Activated effector memory CD4-positive, alpha-beta T cell treated with anti-CD3 and anti-CD28 coated beads, Interleukin-2, amount 50 U/mL, for 16 hours (primary cell): ENCODE measurements at regions not wholly inside any gene's neighbourhood (a gene's known extent, or its start where the extent isn't known, plus 50 kb on each side); places are given as distances from the start of the nearest gene placed in this dataset.

Experiments
- DNase-seq: peaks from one replicate; pipeline ENCODE4 v3.0.0-alpha.2; 2020

- no peak for DNase-seq
Observed at GRCh38 chr10:6305401-6306321, 102.9 kb downstream of the PFKFB3 start.

- no peak for DNase-seq
Observed at GRCh38 chr10:6306917-6307316, 104.2 kb downstream of the PFKFB3 start.

- no peak for DNase-seq
Observed at GRCh38 chr10:6309816-6310215, 107.1 kb downstream of the PFKFB3 start.

DNA sequence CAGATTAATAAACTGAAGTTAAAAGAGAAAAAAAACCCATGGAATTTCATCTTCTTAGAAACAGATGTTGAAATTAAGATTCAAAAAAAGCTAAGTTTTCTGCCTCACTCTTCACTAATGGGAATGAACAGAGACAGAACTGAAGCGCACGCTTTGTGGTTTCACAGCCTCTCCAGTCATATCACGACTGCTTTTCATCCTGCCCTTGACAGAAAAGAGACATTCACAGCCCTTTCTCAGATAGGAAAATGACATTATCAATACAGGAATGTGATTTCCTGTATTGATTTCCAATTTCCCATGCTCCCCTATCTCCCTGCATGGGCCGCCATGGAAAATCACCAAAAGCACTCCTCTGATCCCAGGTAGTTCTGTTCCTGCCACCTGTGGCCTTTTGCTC lies 108.2 kb downstream of the PFKFB3 start:
- no peak for DNase-seq

- DNase-seq, result no peak
Observed at GRCh38 chr10:6311700-6312330, 109.1 kb downstream of the PFKFB3 start.

- DNase-seq, result no peak
Observed at GRCh38 chr10:6312636-6313035, 109.9 kb downstream of the PFKFB3 start.

- DNase-seq, result no peak
Observed at GRCh38 chr10:6313111-6313895, 110.6 kb downstream of the PFKFB3 start.

GRCh38 chr10:6314620-6315205 lies 112.0 kb downstream of the PFKFB3 start:
- DNase-seq, result no peak

DNA sequence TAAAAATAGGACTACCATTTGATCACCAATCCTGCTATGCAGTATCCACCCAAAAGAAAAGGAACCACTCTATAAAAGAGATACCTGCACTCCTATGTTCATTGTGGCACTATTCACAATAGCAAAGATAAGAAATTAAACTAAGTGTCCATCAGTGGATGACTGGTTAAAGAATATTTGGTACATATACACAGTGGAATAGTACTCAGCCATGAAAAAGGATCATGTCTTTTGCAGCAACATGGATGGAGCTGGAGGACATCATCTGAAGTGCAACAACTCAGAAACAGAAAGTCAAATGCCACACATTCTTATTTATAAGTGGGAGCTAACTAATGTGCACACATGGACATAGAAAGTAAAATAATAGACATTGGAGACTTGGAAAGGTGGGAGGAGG lies 116.4 kb downstream of the PFKFB3 start:
- DNase-seq, result no peak

GRCh38 chr10:6320320-6321010 lies 117.7 kb downstream of the PFKFB3 start:
- DNase-seq, result no peak

DNA sequence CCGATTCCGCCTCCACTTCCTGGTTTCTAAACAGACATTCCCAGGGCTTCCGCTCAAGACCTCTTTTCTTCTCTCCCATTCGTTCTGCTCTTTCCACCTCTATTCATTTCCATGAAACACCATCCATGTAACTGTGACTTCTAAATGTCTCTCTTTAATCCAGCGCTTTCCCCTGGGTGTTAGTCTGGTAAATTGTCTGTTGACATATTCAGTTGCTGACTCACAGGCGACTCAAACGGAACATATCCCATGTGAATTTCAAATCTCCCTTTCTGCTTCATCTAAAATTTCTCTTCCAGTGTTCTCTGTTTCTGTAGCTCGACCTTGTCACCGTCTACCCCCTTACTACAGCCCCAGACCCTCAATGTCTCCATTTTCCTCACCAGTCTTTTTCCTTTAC lies 119.1 kb downstream of the PFKFB3 start:
- no peak for DNase-seq

DNA sequence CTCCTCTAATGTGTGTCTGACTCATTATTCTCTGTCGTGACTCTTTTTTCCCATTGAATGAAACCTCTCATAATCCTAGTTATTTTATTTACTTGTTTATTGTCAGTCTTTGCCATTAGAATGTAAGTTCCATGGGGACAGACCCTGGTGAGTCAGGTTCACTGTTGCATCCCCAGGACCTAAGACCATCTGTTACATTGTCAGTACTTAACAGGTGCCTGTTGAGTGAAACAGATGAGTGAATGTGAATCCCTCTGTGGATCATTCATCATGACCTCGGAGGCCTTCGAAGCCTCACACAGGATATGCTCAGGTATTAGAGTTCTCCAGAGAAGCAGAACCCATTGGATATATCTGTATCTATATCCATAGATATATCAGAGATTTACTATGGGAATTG lies 120.1 kb downstream of the PFKFB3 start:
- no peak for DNase-seq

- no peak for DNase-seq
Observed at GRCh38 chr10:6327961-6328698, 125.4 kb downstream of the PFKFB3 start.

GRCh38 chr10:6328699-6329423 lies 126.1 kb downstream of the PFKFB3 start:
- DNase-seq, result no peak

GRCh38 chr10:6333086-6333485 lies 130.4 kb downstream of the PFKFB3 start:
- DNase-seq, result no peak

GRCh38 chr10:6333973-6334372 lies 131.2 kb downstream of the PFKFB3 start:
- no peak for DNase-seq

DNA sequence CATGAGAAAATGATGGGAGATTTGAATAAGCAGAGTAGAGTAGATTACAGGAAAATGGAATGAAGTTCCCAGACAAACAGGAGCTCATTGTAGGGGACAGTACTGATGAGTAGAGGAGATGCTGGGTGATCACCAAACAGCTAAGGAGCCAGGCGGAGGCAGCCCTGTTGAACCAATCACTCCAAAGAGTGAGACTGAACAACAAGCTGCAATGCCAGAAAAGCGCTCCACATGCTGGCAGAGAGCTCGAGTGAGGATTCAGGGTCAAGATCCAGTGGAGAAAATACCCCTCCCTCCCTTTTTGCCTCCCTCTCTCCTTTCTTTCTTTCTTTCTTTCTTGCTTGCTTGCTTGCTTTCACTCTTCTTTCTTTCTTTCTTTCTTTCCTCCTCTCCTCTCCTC lies 133.3 kb downstream of the PFKFB3 start:
- DNase-seq, result no peak

- no peak for DNase-seq
Observed at GRCh38 chr10:6337382-6337781, 134.7 kb downstream of the PFKFB3 start.

- no peak for DNase-seq
Observed at GRCh38 chr10:6338361-6338760, 135.6 kb downstream of the PFKFB3 start.

- DNase-seq, result no peak
Observed at GRCh38 chr10:6339891-6340290, 137.2 kb downstream of the PFKFB3 start.

DNA sequence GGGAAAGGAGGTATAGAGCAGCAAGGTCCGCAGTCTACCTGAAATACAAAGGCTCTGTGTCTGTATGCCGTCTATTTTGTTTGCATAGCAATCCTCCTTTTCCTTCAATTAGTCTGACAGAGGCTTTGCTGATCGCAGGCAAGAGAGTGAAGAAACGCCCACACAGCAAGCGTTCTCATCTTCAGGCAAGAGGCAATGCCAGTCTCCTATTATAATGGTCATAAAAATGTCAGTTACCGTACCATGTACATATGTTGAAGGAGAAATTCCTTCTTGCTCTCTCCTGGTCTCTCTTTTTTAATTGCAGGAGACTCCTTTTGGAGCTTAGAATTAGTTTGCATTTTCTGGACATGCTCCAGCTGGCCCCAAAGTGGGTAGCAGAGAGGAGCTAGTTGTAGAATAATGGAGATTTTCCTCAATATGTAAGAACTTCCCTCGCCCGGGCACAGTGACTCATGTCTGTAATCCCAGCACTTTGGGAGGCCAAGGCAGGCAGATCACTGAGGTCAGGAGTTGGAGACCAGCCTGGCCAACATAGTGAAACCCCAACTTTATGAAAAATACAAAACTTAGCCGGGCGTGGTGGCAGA lies 139.5 kb downstream of the PFKFB3 start:
- DNase-seq, result no peak
